Left renal pelvis (tissue), 4 donors: ENCODE measurements at regions not wholly inside any gene's neighbourhood (a gene's known extent, or its start where the extent isn't known, plus 50 kb on each side); places are given as distances from the start of the nearest gene placed in this dataset.

ENCODE experiments used
- DNase-seq, 4 donors: peaks; one replicate each; pipeline ENCODE4 v3.0.0-alpha.2; 2013; ENCODE audit warnings: low read depth in 4 of 4, low spot score in 3 of 4

- no peak for DNase-seq
These were observed 363.7 kb downstream of the BMPER start for GRCh38 chr7:34269084-34269483.

GRCh38 chr7:34275624-34276023, 370.3 kb downstream of the BMPER start:
- no peak for DNase-seq

- DNase-seq: no peak
These were observed 371.9 kb downstream of the BMPER start for GRCh38 chr7:34277016-34277802.

DNA sequence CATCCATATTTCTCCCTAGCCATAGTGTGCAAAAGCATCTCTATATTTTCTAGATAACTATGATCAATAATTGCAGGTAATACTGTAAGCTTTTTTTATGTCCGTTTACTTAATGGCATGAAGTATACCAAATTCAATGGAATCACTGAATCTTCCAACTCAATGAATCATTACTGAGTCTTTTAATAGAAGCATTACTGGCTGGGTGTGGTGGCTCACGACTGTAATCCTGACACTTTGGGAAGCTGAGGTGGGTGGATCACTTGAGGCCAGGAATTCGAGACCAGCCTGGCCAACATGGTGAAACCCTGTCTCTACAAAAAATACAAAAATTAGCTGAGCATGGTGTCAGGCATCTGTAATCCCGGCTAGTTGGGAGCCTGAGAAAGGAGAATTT, 372.5 kb downstream of the BMPER start:
- no peak for DNase-seq

DNA sequence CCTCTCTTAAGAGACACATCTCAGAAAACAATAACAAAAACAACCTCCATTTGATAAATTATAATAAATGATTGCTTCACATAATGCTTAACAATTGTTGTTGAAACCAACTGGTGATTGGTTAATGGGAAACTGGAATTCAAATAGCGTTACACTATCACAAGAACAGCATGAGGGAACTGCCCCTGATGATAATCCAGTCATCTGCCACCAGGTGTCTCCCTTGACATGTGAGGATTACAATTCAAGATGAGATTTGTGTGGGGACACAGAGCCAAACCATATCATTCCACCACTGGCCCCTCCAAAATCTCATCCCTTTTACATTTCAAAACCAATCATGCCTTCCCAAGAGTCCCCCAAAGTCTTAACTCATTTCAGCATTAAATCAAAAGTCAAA, 375.9 kb downstream of the BMPER start:
- no peak for DNase-seq

GRCh38 chr7:34282271-34282670, 375.7 kb upstream of the NPSR1 start:
- DNase-seq: no peak

- DNase-seq: no peak
These were observed 361.4 kb upstream of the NPSR1 start for GRCh38 chr7:34296663-34297062.

DNA sequence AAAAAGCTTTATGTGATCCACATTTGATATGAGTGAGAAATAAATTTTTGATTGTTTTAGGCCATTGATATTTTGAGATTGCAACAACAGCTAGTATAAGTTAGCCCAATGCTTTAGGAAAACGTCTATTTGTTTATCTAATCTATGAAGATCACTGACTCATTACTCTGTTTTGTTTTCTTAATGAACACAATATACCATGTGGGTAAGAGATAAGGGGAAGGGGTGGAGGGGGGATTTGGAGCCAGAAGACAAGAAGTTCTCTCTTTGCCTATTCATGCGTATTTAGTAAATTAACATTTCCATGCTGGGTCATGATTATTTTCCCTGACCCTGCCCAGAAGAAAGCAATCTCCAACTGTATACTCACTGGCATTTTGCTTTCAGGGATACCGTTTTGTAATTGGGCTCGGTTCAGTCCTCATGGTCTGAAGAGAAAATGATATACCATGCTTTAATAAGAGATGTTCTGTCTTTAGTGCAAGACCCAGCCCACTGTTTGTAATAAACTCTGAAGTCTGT, 359.5 kb upstream of the NPSR1 start:
- no peak for DNase-seq

- no peak for DNase-seq
These were observed 359.0 kb upstream of the NPSR1 start for GRCh38 chr7:34299066-34299465.

GRCh38 chr7:34307540-34307939, 350.5 kb upstream of the NPSR1 start:
- DNase-seq: no peak

DNA sequence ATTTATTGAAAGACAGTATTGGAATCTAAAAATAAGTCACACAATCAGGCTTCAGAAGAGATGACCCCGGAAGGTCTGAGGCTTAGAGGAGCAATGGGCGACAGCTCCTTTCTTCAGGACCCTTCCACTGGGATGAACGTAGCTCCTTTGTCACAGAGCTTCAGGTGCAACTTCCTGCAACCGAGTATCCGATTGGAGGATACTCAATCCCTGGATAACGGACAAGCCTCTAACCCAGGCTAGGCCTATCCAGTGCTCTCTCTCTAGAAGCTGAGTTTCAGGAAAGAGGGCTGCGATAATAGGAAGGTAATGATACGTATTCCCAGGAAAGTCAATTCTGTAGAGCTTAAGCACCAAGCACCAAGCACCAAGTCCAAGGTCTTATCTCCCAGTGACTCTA, 349.4 kb upstream of the NPSR1 start:
- DNase-seq: no peak

DNA sequence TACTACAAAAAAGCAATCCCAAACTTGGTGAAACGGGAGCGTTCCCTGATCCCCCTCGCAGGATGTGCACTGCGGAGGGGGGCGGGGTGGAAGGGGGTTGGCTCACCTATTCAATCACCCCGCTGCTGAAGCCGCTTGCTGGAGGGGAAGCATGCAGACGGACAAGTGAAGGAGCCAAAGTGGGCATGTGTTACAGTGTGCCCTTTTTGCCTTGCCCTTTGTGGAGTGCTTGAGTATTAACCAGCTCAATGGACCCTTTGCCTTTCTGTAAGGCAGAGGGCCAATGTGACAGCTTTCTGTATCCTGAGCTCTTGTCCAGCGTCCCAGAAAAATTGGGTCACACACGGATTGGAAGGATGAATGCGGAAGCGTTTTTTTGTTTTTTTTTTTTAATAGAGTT, 348.9 kb upstream of the NPSR1 start:
- no peak for DNase-seq

- no peak for DNase-seq
These were observed 348.4 kb upstream of the NPSR1 start for GRCh38 chr7:34309584-34309983.

DNA sequence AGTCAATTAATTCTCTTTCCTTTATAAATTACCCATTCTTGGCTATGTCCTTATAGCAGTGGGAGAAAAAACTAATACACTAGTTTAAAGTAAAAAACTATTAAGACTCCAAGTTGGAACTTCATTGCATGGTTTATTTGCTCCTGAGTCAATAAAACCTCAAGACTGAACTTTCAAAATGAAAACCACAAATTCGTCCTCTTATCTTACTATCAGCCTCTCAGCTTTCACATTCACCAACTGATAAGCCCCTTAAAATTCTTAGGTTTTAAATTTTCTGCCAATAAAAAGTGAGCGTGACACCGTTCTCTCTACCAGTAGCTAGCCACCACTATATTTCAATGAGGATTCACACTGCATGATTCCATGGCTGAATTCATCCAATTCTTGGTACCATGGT, 346.4 kb upstream of the NPSR1 start:
- no peak for DNase-seq

DNA sequence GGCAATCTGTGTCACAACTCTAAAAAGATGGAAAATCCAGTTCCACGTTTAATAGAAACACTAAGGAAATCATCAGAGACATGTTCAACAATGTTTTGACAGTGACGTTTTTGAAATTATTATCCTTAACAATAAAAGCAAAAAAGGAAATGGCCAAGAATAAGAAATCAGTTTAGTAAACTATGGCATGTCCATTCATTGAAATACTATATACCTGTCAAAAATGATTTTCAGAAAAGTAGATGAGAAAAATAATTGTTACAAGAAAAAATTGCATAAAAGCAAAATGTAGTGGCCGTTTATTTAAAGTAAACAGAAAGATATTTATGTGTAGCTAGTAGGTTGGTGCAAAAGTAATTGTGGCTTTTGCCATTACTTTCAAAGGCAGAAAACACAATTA, 345.4 kb upstream of the NPSR1 start:
- no peak for DNase-seq

- DNase-seq: no peak
These were observed 344.7 kb upstream of the NPSR1 start for GRCh38 chr7:34313289-34313688.

DNA sequence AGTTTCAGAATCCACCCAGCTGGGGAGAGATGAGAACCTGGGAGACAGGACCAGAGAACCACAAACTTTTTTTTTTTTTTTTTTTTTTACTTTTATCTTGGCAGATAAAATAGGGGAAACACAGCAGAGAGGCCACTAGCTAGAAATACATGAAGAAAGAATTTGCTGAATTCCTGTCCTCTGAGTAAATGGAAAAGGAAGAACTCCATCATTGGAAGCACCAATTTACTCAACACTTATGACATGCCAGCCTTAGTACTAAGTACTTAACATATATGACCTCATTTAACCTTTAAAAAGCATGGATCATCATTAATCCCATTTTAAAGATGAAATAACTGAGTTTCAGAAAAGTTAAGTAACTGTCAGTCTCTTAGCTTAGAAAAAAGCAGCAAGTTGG, 343.0 kb upstream of the NPSR1 start:
- DNase-seq: no peak

- DNase-seq: no peak
These were observed 341.0 kb upstream of the NPSR1 start for GRCh38 chr7:34317039-34317438.

- DNase-seq: no peak
These were observed 337.6 kb upstream of the NPSR1 start for GRCh38 chr7:34320412-34320811.

- peak; percentile 51 to 59 (median 54) for DNase-seq
These were observed 336.9 kb upstream of the NPSR1 start for GRCh38 chr7:34320926-34321661.

- no peak for DNase-seq
These were observed 335.2 kb upstream of the NPSR1 start for GRCh38 chr7:34322841-34323240.

GRCh38 chr7:34327681-34328080, 330.3 kb upstream of the NPSR1 start:
- no peak for DNase-seq
